DOHH2 (cell line): ENCODE measurements at regions not wholly inside any gene's neighbourhood (a gene's known extent, or its start where the extent isn't known, plus 50 kb on each side); places are given as distances from the start of the nearest gene placed in this dataset.

ENCODE experiments used
- EZH2phosphoT487 ChIP-seq: fragments of 200-600 bp; sonication (generic); IDR thresholded peaks from 2 replicates; pipeline ENCODE4 v1.6.1; 2017; ENCODE audit warnings: borderline replicate concordance, mild to moderate bottlenecking, antibody characterized with exemption, low read length, moderate library complexity, mixed read lengths
- TF ChIP-seq, protein P1 (sequence below): fragments of 200-600 bp; sonication (generic); IDR thresholded peaks from one replicate; pipeline ENCODE4 v1.5.1; 2014; ENCODE audit warnings: antibody characterized with exemption, mild to moderate bottlenecking, low read depth, low read length; ENCODE audit not compliant: poor library complexity, severe bottlenecking

DNA sequence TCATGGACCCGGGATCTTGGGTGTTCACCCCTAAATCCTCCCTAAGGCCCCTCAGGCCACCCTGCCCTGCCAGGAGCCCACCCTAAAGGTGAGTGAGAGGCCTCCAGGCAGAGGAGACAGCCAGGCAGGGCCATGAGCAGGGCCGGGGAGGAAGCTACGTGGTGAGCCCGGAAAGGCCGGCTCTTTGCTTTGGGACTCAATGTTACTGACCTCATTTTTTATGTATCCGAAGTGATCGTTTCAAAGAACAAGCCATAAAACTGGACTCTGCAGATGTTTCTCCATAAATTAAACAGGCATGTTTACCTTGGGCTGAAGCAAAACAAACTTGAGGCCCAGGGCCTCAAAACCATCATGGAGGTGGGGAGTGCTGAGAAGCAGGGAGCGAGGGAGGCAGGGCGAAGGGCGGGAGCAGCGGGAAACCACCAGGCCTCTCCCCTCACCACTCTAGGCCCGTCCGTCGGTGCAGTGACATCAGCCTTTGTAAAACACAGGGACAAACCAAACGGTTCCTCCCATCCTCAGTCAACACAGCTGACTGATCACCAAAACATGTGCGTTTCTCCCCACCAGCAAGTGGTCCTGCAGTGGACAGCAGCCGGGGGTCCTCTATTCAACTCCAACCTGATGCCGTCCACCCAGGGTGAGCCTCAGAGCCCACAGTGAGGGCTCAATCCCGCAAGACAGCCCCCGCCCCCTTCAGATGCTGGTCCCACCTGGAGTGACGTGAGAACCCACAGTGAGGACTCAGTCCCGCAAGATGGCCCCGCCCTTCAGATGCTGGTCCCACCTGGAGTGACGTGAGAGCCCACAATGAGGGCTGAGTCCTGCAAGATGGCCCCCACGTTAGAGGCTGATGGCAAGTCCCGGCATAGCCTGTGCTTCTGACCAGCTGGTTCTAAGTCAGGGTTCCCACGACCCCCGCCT lies 102.9 kb upstream of the LRPAP1 start:
- TF ChIP-seq, protein P1, sequence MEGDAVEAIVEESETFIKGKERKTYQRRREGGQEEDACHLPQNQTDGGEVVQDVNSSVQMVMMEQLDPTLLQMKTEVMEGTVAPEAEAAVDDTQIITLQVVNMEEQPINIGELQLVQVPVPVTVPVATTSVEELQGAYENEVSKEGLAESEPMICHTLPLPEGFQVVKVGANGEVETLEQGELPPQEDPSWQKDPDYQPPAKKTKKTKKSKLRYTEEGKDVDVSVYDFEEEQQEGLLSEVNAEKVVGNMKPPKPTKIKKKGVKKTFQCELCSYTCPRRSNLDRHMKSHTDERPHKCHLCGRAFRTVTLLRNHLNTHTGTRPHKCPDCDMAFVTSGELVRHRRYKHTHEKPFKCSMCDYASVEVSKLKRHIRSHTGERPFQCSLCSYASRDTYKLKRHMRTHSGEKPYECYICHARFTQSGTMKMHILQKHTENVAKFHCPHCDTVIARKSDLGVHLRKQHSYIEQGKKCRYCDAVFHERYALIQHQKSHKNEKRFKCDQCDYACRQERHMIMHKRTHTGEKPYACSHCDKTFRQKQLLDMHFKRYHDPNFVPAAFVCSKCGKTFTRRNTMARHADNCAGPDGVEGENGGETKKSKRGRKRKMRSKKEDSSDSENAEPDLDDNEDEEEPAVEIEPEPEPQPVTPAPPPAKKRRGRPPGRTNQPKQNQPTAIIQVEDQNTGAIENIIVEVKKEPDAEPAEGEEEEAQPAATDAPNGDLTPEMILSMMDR = no peak
- no peak for TF ChIP-seq EZH2phosphoT487
